ENCODE measurements at regions not wholly inside any gene's neighbourhood (a gene's known extent, or its start where the extent isn't known, plus 50 kb on each side); places are given as distances from the start of the nearest gene placed in this dataset.
"Not testable (repeated sequence)": the region's sequence is repeated elsewhere in the genome, so short reads cannot be mapped to it uniquely, and the experiment has no call there.

DNA sequence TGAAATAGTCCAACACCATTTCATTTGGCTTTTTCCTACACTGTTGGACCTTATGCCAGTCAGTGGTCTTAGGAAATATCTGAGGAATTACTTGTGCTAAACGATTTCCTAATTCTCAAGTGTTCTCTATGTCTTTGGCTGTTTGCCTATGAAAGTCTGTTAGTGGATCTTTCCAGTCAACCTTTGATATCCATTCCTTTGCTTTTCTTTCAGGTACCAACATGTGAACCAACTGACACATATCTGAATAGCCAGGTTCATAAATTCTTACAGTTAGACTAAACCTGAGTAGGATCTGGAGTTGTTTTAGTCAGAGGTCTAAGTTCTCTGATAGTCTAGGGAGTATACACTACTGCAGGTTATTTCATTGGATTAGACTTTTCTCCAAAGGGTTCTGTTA lies 343.5 kb upstream of the LRRC3B start:
- DNase-seq (ENCODE audit: low spot score): no peak

- DNase-seq (ENCODE audit: low spot score): no peak
Measured at GRCh38 chr3:26280517-26280916, 342.1 kb upstream of the LRRC3B start.

GRCh38 chr3:26281284-26281985 lies 341.1 kb upstream of the LRRC3B start:
- DNase-seq (ENCODE audit: low spot score): no peak

DNA sequence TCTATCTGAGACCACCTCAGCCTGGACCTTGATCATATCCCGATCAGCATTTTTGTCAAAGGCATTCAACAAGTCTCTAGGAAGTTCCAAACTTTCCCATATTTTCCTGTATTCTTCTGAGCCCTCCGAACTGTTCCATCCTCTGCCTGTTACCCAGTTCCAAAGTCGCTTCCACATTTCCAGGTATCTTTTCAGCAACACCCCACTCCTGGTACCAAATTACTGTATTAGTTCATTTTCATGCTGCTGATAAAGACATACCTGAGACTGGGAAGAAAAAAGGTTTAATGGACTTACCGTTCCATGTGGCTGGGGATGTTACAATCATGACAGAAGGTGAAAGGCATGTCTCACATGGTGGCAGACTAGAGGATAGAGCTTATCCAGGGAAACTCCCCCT lies 338.1 kb upstream of the LRRC3B start:
- DNase-seq (ENCODE audit: low spot score): not testable (repeated sequence)

DNA sequence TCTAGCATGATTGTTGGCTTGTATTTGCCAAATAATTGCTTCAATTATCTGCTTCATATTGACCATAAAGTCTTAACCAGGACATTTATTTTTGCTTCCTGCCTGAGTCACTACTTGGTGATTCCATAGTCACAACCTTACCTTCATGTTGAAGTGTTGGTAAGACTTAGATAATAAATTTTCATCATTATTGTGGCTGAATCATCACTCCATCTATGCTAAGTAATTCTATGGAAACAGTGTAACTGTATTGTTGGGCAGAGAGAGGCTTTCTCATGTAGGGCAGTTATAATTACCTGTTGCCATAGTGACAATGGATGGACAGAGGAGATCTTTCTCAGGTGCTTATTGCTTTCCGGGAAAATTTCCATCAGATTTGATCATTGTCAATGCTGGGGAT lies 330.7 kb upstream of the LRRC3B start:
- no peak for DNase-seq (ENCODE audit: low spot score)

DNA sequence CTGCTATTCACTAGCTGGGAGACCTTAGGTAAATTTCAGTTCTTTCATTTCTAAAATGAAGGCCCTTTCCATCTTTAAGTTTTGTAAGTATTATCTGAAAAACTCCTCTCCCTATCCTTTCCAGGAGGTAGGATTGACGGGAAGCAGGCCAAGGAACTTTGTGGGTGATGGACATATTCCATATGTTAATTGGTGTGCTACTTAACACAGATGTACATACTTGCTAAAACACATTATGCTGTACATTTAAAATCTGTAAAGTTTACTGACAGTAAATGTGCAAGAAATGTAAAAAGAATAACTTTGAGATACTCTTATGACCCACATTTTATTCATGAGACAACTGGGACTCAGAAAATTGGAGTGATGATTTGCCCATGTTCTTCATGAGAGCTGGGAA lies 329.8 kb upstream of the LRRC3B start:
- no peak for DNase-seq (ENCODE audit: low spot score)

DNA sequence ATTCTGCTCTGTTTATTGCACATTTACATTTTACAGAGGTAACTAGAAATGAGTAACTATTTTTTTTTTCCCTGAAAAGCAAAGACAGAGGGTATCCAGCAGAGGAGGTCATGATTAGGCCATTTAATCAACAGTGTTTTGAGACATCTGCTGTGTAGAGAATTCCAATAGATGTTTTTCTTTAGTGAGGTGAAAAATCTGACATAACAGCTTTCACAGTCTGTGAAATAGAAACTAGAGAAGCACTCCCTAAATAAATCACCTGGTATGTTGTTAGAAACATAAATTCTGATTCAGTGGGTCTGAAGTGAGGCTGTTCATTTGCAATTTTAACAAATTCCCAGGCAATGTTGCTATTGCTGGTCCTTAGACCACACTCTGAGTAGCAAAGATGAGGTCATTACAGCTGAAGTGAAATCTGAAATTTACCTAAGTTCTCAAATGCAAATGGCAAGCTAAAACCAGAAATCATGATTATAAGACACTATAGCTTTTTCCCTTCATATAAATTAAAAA lies 329.2 kb upstream of the LRRC3B start:
- DNase-seq (ENCODE audit: low spot score): no peak

DNA sequence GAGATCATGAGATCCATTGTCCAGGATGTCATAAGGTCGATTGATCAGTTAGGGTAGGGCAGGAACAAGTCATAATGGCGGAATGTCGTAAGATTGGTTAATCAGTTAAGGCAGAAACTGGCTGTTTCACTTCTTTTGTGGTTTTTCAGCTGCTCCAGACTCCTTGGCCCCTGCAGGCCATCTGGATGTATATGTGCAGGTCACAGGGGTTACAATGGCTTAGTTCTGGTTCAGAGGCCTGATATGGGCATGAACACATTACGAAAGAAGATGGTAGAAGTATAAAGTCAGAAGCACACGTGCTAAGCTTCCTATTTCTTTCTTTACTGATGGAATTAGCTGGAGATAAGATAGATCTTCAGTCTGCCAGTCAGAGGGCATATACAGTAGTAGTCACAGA lies 315.4 kb upstream of the LRRC3B start:
- DNase-seq (ENCODE audit: low spot score): no peak

- DNase-seq (ENCODE audit: low spot score): no peak
Measured at GRCh38 chr3:26307787-26308186, 314.8 kb upstream of the LRRC3B start.

- no peak for DNase-seq (ENCODE audit: low spot score)
Measured at GRCh38 chr3:26308454-26308853, 314.1 kb upstream of the LRRC3B start.

- DNase-seq (ENCODE audit: low spot score): not testable (repeated sequence)
Measured at GRCh38 chr3:26309536-26309935, 313.0 kb upstream of the LRRC3B start.

DNA sequence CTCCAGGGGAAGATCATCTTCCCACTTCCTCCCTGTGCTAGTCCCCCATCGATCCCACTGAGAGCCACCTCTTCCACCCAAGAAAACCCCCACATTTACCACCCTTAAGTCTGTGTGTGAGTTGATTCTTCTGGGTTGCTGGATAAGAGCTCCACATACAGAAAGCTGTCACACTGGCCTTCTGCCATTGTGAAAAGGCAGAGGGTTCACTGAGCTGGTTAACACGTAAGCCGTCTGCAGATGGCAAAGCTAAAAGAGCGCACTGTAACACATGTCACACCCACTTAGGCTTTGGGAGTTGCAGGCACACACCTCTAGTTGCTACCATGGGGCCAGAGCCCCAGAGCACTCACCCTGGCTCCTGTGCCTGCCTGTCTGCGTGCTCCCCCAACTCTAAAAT lies 309.8 kb upstream of the LRRC3B start:
- DNase-seq (ENCODE audit: low spot score): no peak

GRCh38 chr3:26316472-26316871 lies 306.1 kb upstream of the LRRC3B start:
- DNase-seq (ENCODE audit: low spot score): no peak

- DNase-seq (ENCODE audit: low spot score): not testable (repeated sequence)
Measured at GRCh38 chr3:26323741-26324140, 298.8 kb upstream of the LRRC3B start.

- DNase-seq (ENCODE audit: low spot score): no peak
Measured at GRCh38 chr3:26340001-26340400, 282.6 kb upstream of the LRRC3B start.

GRCh38 chr3:26343647-26344046 lies 278.9 kb upstream of the LRRC3B start:
- no peak for DNase-seq (ENCODE audit: low spot score)

DNA sequence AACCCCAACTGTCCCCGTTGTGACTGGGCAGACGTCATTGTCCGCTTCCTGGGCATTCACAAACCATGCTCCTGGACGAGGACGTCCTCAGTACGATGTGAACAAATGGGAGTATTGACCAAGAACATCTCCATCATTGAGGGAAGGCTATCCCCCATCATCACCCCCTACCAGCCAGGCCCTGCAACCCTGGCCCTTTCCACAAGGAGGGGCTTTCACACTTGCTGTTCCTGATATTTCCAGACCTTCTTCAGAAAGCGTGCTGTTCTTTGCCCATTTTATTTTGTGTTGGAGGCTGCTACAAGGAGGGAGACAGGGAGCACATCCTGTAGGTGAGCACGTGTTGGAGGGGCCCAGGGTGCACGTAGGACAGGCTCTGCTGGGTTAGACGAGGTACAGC lies 277.0 kb upstream of the LRRC3B start:
- no peak for DNase-seq (ENCODE audit: low spot score)

DNA sequence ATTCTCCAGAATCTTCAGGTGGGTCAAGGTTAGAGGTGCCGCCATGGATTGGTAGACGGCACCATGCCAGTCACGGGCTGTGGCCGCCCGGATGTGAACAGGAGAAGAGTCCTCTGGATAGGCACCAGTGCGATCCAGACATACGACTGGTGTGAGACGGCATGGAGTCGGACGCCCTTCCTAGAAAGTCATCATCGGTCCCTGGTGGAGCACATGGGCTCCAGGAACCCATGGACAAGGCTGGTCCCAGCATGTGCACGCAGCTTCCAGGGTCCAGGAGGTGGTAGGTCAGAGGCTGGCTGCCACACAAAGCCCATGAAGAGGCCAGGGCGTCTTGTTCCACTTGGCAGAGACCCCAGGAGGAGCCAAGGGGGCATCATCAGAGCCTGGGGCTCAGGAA lies 276.1 kb upstream of the LRRC3B start:
- DNase-seq (ENCODE audit: low spot score): no peak

- no peak for DNase-seq (ENCODE audit: low spot score)
Measured at GRCh38 chr3:26347150-26347549, 275.4 kb upstream of the LRRC3B start.

GRCh38 chr3:26350853-26351252 lies 271.7 kb upstream of the LRRC3B start:
- no peak for DNase-seq (ENCODE audit: low spot score)

- DNase-seq (ENCODE audit: low spot score): no peak
Measured at GRCh38 chr3:26353097-26353496, 269.5 kb upstream of the LRRC3B start.

DNA sequence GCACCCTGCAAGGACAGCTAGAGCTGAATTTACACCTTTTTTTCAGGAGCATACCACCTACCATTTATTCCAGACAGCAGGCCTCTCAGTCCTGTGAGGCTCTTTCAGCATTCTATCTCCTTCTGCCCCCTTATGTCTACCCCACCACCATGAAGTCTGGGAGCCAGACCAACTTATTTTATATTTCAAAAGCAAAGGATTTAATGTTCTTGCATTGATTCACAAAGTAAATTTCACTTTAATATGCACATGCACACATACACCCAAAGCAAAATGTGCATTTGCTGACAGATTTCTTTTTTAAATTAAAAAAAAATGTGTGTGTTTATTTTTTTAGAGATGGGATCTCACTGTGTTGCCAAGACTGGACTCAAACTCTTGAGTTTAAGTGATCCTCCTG lies 264.2 kb upstream of the LRRC3B start:
- no peak for DNase-seq (ENCODE audit: low spot score)

DNA sequence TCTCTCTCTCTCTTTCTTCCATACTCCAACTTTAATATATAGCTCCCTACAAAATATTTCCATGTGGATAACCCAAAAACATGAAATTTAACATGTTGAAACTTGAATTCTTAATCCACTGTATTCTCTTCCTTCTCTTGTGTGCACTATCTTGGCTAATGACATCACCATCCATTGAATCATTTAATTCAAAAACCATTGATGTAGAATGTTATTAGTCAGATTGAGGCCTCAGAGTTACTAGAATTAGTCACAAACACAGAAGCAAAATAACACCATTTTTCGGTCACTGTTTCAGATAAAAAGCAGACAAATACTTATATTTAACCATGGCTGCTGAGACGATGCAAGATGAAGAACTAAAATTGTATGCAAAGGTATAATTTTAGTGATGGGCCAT lies 256.9 kb upstream of the LRRC3B start:
- DNase-seq (ENCODE audit: low spot score): no peak

DNA sequence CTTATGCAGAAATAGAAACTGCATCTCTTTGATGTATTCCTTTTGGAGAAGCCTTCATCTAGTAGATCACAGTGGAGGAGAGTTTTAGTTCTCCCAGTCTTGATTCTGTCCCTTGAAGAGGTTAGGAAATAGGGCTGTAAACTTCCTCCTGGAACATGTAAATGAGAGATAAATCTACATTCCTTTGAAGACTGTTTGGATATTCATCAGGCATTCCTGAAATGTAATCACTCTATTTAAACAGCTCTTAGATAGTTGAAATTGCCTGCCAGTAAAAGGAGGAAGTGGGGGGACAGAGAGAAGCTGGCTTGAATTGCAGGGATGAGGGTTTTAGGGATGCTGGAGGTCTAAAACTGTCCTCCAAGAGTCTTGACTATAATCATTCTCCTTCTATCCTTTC lies 254.3 kb upstream of the LRRC3B start:
- DNase-seq (ENCODE audit: low spot score): no peak
